ENCODE measurements at regions not wholly inside any gene's neighbourhood (a gene's known extent, or its start where the extent isn't known, plus 50 kb on each side); places are given as distances from the start of the nearest gene placed in this dataset.

GRCh38 chr5:1975898-1976765 lies 93.4 kb upstream of the IRX4 start:
- Histone ChIP-seq H3K27ac (no peak overlapping the region), H3K9ac (ENCODE audit: low read depth in 2 of 2, low read length in 2 of 2) (no peak overlapping the region), H3K4me3 (no peak overlapping the region), H3K36me3 (no peaks in the 10 kb centered on the region), H3K4me1 (no peaks in the 10 kb centered on the region), H3K9me3 (no peaks in the 10 kb centered on the region), H3K27me3 (no peaks in the 10 kb centered on the region)
- TF ChIP-seq CTCF (IDR thresholded peaks at IDR 0.05), result no peak
- DNase-seq, result no peak
- intact Hi-C loops (cut with DNase I), result no loop called here

GRCh38 chr5:1975406-1975715 lies 92.6 kb upstream of the IRX4 start:
- Histone ChIP-seq H3K9me3 (no peaks in the 10 kb centered on the region), H3K27ac (no peak overlapping the region), H3K4me1 (no peaks in the 10 kb centered on the region), H3K4me3 (no peak overlapping the region), H3K9ac (ENCODE audit: low read depth in 2 of 2, low read length in 2 of 2) (no peak overlapping the region), H3K27me3 (no peaks in the 10 kb centered on the region), H3K36me3 (no peaks in the 10 kb centered on the region)
- DNase-seq, result no peak
- TF ChIP-seq CTCF (IDR thresholded peaks at IDR 0.05), result no peak
- intact Hi-C loops (cut with DNase I), result no loop called here

DNA sequence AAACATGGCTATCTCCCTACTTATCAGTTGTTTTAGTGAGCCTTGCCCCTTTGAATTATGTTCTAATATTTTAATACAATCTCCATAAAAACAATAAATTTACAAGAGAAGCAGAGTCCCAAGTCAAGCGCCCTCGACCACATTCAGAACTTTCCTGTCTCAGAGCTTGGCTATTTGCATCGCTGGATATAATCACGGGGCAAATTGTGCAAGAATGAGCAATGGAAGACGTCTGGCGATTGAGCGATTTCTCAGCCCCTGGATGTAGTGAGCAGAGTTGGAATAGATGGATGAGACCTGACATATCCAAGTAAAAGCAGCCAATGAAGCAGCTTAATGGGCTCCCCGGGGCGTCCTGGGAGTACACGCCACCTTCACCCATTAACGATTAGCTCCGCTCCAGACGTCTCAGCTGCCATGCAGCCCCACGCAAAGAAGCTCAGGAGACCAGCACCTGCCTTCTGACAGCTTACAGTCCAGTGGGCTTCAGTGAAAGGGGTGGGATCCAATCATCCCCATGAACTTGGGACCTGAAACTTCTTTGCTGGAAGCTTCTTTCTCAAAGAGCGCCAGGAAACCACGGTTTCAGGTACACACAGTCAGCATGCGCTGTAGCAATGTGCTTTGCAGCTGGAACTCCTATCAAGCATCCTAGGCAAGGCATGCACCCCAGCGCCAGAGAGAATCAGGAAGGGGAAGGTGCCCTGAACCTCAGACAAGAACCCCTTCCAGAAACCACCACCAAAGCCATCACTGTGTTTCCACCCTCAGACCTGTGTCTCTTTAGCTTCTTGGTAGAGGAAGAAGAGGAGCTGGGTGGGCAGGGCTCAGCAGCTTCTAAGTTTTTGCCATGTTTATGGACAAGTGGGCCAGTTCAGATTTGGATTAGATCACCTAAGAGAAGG lies 92.0 kb upstream of the IRX4 start:
- no peak overlapping the region for H3K27ac ChIP-seq
- no peak for TF ChIP-seq CTCF (IDR thresholded peaks at IDR 0.05)
- no peaks in the 10 kb centered on the region for H3K4me1 ChIP-seq
- H3K36me3 ChIP-seq, result no peaks in the 10 kb centered on the region
- H3K27me3 ChIP-seq, result no peaks in the 10 kb centered on the region
- H3K4me3 ChIP-seq, result no peak overlapping the region
- intact Hi-C loops (cut with DNase I), result no loop called here
- H3K9ac ChIP-seq (ENCODE audit: low read depth in 2 of 2, low read length in 2 of 2), result no peak overlapping the region
- H3K9me3 ChIP-seq, result no peaks in the 10 kb centered on the region
- DNase-seq, result no peak

GRCh38 chr5:1974081-1974480 lies 91.4 kb upstream of the IRX4 start:
- no peak overlapping the region for H3K27ac ChIP-seq
- no peak overlapping the region for H3K9ac ChIP-seq (ENCODE audit: low read depth in 2 of 2, low read length in 2 of 2)
- no peaks in the 10 kb centered on the region for H3K27me3 ChIP-seq
- H3K9me3 ChIP-seq, result no peaks in the 10 kb centered on the region
- no peak for TF ChIP-seq CTCF (IDR thresholded peaks at IDR 0.05)
- no peak for DNase-seq
- no peak overlapping the region for H3K4me3 ChIP-seq
- intact Hi-C loops (cut with DNase I), result no loop called here
- H3K36me3 ChIP-seq, result no peaks in the 10 kb centered on the region
- H3K4me1 ChIP-seq, result no peaks in the 10 kb centered on the region

DNA sequence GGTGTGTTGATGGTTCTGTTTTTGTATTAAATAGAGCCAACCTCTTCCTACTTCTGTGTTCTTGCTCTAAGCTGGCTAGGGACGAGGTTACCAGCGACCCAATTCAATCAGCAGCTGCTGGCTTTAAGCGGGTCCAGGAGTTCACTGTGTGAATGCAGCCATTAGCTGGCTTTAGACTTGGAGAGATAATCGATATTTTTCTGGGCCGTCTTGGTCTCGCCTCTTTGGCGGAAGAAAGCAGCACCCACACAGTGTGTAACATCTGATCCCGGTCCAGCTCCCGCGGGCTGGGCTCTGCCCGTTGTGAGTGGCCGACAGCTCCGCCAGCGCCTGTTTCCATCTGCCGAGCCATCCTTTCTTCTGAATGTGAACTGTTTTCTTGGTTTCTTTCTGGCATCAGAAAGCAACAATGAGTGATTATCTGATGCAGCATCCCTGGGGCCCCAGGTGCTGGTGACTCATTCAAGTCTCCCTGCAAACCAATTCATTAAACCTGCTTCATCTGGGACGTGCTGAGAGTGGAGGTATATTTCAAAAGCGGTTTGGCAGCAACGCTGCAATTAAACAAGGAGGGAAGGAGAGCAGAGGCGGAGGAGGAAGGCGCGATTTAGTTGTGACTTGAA lies 90.8 kb upstream of the IRX4 start:
- Histone ChIP-seq H3K36me3 (no peaks in the 10 kb centered on the region), H3K9me3 (no peaks in the 10 kb centered on the region), H3K4me3 (no peak overlapping the region), H3K27ac (no peak overlapping the region), H3K4me1 (no peaks in the 10 kb centered on the region), H3K9ac (ENCODE audit: low read depth in 2 of 2, low read length in 2 of 2) (no peak overlapping the region), H3K27me3 (no peaks in the 10 kb centered on the region)
- intact Hi-C loops (cut with DNase I), result no loop called here
- DNase-seq, result no peak
- TF ChIP-seq CTCF (IDR thresholded peaks at IDR 0.05), result no peak

All from colonic mucosa (tissue), 4 donors.